GM19351 (cell line): ENCODE measurements at regions not wholly inside any gene's neighbourhood (a gene's known extent, or its start where the extent isn't known, plus 50 kb on each side); places are given as distances from the start of the nearest gene placed in this dataset.
A peak's percentile ranks its signal among the peaks of the same experiment; 100 is the strongest.
"Not testable (repeated sequence)": the region's sequence is repeated elsewhere in the genome, so short reads cannot be mapped to it uniquely, and the experiment has no call there.

ENCODE experiments used
- ATAC-seq: cut with Tn5 transposase; IDR thresholded peaks from one replicate; pipeline ENCODE4 v1.9.1; 2021; ENCODE audit warnings: mild to moderate bottlenecking, moderate library complexity; ENCODE audit not compliant: unreplicated experiment

DNA sequence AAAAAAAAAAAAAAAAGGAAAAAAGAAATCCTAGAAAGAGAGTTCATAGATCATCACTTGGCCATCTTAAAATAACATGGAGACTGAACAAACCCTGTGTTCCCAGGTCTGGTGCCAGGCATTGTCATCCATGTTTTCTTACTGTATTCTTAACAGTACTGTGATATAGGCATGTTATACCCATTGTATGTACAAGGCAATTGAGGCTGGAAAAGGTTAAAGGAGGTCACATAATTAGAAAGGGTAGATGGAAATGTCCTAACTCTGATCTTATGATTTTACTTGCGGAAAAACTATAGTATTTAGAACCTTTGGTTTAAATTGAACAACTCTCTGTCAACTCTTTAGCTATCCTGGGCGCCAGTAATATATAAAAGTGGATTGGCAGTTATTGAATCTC is 478.2 kb upstream of the RGS6 start:
- ATAC-seq, result no peak

DNA sequence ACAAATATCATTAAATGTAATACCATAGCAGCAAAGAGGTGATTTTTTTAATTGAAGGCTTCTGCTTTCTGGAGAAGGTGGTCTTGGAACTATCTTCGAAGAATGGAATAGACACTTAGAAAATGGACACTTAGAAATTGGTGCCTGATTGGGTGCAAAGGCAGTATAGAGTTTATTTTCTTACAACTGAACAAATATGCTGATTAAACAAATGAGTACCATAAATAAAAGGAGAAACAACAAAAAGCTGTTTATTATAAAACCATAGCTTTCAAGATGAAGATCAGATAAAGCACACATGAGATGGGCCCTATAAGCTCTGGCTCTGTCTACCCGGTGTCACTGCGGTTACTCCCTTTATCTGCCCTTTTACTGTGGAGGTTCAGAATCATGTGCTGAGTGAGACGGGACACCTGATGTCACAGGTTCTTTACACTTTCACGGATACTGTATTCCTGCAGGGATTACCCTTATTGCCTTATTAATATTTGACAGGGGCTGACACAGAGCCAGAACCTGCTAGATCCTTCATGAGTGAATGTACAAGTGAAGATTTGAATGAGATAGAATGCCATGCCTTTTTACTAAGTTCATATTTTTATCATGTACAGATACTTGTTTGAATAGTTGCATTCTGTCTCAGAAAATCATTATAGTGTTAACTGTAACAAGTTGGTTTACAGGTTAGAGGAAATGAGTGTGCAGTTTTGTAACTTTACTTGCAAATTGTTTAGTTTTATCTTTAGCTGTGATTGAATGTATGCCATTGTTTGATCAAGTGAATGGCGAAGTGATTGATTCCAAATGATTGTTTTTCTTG is 477.5 kb upstream of the RGS6 start:
- no peak for ATAC-seq

DNA sequence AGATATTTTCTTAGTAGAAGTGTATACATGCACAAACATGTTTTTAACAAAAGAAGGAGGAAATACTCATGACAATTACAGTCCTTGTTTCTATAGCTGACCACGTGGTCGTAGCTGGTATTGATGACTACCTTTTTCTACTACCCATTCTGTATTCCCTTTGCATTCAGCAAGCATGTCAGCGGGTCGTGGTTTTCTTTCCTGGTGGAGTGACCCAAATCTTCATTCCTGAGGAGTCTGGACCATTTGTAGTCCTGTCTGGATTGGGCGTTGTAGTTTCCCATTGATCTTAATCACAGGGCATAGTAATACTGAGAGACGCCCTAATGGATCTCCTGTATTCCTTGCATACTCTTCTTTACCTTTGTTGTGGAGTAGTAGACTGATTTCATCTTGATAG is 472.1 kb upstream of the RGS6 start:
- ATAC-seq, result no peak

DNA sequence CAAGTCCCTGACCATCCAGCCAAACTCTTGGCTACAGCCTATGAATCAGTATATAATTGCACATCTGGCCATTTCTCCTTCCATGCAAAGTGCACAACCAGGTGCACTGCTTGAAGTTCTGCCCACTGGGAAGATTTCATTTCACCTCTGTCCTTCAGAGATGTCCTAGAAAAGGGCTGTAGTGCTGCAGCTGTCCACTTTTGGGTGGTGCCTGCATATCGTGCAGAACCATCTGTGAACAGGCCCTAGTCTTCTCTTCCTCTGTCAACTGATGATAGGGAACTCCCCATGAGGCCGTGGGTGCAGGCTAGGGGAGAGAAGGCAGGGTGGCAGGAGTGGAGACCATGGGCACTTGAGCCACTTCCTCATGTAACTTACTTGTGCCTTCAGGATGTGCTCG is 470.6 kb upstream of the RGS6 start:
- not testable (repeated sequence) for ATAC-seq

DNA sequence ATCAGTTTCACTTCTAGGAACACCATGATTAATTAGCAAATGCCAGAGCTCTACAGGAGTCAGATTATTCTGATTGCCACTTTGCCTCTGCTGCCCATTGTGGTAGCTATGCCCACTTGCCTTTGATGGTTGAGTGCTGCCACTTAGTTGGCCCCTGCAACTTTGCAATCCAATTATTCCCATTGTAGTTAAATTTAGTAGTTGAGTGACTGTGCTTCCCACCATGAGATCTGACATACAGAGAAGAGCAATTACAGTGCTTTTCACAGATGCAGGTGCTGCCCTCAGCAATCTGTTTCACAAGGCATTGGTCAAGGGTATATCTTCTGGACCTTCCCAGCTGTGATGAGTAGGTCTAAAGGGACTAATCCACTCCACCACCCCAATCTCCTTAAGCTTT is 468.4 kb upstream of the RGS6 start:
- ATAC-seq, result no peak

DNA sequence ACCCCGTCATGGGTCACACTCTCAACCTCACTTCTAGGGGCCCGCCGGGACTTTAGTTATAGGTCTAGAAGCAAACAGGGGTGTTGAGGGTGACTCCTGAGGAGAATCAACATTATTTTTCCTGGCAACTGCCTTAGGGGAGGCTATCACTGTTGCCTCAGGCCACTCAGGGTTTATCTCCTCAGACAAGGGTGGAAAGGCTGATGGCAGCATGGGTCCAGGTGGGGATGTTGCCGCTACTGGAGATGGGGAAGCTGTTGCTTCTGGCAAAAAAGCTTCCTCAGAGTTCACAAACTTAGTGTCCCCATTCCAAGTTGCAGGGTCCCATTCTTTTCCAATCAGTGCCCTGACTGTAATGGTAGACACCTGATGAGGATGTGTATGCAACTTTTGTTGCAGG is 467.4 kb upstream of the RGS6 start:
- ATAC-seq, result no peak

DNA sequence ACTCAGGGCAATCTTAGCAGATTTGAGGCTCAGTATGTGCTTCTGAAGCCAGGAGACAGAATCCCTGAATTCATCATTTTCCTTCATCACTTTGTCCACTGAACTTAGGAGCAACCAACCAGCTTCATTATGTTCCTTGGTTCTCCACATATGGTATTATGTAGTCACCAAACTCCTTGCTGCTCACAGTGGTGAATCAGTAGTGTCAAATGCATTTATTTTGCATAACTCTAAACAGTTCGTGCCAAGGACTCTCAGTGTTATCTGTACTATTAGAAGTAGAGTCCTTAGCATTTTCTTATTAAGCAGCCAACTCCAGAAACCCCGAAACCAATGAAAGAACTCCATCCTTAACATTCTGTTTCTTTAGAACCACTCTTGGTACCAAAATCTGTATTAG is 466.9 kb upstream of the RGS6 start:
- ATAC-seq, result no peak

DNA sequence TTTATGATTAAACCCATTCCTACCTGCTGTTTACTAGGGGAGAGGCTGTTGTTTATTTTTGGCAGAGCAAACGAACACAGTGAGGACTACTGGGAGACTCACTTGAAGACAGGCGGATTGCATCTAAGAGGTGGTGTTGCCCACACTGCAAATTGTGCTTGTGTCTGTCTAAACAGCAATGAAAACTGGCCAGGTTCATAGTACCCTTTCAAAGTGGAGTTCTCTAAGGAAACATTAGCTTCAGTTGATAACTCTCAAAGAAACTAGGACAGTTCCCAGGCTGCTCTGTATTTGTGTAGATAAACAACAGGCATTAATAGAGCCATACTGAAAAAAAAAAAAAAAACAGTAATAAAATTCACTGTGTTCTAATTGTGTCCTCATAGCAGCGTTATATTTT is 466.0 kb upstream of the RGS6 start:
- no peak for ATAC-seq

DNA sequence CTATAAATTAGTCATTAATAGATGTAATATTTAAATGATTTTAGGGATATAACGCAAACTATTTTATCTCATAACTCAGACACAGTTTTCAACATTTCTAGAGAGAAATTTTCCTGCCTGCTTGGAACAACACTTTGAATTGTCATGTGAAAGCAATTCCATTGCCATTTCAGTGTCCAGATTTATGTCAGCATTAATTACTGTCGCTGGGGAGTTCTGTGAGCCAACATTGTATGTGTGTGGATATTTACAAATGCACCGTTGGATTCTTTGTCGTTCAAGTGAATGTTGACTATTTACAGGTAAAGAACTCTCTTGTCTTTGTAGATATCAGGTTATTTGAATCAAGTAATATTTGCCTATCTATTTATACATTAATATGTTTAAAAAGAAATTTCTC is 465.3 kb upstream of the RGS6 start:
- no peak for ATAC-seq

DNA sequence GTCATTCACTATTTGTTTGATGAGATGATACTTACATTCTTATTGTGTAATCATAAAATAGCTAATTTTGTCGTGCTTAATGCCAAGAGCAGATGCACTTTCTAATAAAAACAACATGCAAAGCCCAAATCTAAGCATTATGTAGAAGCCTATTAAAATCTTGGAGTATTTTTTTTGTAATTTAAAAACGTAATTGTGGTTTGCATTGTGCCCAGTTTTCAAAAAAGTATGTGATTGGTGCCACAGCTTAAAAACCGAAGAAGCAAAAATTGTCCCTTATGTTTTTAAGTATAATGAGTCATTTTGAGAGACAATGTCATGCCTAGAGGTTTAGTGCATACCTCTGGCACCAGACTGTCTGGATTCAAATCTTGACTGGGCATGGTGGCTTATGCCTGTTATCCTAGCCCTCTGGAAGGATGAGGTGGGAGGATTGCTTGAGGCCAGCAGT is 464.8 kb upstream of the RGS6 start:
- no peak for ATAC-seq

DNA sequence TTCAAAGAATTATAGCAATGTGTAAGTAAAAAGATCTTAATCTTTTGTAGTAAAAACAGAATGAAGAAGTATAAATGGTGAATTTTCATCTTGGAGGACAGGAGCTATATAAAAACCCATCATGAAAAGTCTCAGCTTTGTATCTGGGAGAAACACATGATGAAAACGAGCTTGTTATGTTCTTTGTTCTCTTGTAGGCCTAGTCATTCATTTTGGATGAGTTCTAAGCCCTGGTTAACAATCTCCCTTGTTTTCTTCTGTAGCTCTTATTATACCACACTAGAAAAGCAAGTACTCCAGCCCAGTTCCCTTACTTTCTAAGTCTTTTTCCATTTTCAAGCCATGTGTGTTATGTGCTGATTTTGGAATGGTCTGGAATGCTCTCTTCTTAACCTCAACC is 463.5 kb upstream of the RGS6 start:
- no peak for ATAC-seq

DNA sequence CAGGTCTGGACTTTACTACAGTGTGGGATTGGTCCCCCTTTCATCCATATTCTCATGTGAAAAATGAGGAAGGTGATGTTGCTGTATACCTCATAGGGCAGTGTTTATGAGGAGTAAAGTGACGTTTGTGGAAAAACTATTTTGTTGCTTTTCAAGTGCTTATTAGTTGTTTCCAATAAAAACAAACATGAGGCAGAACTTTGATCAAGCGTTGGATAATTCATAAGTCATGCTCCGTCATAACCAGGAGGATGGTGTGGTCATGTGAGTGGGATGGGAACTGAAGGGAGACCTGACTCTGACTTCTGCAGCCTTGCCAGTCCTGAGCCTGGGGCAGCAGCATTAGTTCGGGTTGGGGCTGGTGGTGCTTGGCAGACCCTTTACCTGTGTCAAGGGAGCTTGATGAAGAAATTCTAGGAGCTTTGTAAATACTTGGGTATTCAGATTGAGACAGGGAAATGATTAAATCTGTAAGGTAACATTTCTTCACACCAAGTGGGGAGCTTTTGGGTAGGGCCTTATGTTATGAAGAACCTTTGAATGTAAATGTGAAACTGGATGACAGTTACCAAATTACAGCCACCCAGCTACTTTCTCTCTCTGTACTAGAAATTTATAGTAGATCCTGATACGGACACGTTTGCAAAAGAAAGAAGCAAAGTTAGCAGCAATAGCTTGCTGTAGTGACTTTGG is 462.4 kb upstream of the RGS6 start:
- ATAC-seq, result no peak

DNA sequence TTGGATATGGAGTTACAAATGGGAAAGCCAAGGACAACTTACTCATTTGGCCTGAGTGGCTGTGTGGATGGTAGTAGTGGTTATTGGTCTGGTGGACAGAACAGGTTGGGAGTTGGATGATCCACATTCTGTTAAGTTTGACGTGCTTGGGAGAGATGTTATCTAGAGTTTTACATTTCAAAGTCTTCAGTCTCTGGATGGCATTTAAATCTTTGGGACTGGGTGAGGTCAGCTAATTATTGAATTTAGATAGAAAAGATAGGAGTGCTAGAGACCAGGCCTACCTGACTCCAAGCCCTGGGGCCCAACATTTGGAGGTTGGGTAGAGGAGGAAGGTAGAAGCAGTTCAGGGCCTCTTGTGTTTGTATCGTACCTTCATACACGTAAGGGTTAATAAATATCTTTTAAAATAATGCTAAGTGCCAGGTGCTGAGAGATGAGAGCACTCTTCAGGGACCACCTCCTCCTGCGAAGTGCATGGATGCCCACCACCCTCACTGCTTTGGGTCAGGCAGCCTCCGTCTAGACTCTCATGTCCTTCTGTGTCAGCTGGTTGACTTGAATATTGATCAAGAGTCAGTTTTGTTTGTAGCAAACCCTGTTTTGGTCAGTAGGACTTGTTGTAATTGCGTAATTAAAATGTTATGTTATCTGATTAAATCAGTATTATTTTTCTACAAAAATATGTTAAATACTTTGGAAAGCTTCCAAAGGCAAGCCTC is 460.4 kb upstream of the RGS6 start:
- no peak for ATAC-seq

DNA sequence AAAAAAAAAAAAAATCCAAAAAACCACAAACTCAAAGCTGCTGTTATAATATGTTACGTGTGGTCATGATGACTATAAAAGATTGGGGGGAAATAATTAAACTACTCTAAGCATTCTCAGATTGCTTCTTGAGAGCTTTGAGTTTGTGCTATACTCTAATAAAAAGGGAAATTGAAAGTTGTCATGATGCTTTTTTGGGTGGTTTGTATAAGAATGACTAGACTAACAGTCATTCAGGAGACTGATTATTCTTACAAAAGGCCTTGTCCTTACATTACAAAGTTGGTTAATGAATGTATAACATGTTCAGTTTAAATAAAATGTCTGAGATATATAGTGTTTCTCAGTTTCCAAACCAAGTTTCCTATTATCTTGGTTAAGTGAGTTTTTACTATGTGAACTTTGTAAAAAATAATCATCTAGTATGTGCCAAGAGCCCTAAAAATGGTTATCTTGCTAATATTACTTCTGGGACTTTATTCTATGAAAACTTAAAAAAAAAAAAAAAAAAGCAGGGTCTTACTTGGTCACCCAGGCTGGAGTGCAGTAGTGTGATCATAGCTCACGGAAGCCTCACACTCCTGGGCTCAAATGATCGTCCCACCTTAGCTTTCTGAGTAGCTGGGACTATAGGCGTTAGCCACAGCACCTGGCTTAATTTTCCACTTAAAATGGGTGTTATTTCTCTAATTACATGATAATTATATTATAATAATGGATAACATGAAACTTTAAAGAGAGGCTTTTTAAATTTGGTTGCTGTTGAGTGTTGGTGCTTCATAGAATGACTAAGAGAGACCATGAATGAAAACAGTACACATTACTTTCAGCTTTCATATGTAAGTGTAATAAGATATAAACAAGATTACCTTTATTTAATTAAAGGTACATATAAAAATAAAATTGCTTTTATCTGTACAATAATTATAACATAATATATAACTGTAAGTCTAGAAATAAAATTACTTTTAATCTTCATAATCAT is 459.6 kb upstream of the RGS6 start:
- peak; percentile 58 for ATAC-seq

DNA sequence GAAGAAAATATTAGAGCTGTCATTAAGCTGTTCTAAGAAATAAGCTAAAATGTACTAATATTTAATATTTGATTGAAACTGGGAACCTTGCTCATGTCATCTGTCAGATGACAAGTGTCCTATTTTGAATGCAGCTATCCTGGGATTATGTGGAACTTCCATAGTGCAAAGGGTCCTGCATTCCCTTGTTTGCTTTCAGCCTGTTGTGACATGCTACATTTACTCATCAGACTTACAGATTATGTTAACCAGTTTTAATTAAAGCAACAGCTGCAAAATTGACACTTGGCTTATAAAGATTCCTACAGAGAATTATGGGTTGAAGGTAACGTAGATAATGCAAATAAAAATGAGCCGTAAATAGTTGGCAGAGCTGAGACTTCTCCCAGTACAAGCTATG is 458.4 kb upstream of the RGS6 start:
- no peak for ATAC-seq

DNA sequence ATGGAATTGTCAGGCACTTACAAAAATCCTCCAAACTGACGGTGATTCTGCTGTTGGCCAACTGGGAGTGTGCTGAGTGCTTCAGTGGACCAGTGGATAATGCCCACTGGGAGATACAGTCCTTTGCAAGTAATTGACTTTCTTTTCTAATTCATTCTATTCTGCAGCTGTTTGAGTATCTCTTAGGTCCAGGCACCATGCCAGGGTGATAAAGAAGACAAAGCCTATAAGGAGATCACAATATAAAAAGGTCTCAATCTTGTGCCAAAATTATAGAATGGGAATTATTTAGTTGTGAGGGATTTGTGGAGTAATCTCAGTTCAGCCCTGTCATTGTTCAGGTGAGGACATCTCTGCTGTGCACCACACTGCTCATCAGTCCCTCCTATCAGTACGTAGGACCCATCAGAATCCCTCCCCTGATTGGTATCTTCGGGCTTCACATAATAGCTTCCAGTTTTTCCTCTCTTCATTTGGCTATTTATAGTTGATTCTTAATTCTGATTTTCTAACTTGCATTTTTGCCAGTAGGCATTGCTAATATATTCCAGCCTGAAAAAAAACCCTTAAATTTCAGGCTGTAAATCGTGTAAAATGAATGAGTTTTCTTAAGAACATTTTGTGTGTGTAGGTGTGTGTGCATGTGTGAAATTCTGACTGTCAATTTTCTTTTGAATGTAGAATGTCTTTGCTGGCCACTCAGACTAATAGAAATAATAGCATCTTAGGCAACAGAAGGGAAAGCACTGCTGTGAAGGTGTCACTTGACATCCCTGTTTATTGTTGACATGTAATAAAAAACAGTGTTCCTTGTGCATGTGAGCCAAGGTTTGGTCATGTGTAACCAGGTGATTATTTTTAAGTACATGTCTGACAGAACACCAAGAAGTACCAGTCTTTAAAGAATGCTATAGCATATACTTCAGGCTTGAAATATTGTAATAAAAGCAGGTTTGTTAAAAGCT is 457.6 kb upstream of the RGS6 start:
- no peak for ATAC-seq

DNA sequence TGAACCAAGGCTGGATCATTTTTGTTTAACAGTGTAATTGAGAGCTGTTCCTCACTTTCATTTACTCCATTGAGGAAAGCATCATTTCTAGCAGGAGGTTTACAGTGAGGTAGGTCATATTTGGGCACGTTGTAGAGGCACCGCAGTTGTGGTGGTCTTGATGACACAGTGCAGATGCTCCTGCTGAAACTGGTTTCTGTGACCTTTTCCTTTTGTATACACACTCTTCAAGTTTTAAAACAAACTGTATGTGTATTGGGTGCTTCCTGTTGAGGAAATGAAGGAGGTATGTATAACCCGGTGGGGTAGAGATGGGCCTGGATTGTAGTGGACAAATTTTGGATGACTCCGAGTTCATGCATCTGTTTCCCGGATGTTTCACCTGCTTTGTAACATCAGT is 456.3 kb upstream of the RGS6 start:
- ATAC-seq, result no peak

DNA sequence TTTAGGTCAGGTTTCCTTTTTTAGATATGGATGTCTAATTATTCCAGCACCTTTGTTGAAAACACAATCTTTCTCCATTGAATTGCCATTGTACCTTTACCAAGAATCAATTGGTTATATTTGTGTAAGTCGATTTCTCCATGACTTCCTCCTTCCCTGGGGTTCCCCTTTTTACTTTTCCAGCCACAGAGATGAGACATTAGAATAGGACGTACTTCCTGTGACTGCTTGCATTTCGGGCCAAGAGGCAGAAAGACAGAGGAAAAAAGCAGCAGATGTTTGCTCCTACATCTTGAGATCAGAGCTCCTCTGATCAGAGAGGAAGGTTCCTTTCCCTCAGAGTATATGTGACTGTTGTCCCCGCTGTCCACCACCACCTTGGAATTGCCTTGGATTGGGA is 453.7 kb upstream of the RGS6 start:
- no peak for ATAC-seq

DNA sequence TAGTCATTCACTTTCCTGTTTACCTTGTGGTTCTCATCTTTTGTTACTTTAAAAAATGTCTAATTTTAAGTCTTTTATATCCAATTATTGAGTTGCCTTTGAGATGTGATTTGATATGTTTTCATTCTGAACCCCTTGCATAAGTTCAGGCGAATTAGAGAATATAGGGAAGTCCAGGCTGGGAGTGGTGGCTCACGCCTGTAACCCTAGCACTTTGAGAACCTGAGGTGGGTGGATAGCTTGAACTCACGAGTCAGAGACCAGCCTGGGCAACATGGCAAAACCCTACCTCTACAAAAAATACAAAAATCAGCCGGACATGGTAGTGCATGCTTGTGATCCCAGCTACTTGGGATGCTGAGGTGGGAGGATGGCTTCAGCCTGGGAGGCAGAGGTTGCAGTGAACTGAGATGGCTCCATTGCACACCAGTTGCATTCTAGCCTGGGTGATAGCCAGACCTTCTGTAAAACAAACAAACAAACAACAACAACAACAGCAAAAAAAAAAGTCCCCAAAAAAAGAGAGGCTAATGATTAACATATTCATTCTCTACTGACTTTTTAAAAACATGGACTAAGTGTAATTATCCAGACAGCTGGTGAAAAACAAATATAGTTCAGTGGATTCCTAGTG is 451.1 kb upstream of the RGS6 start:
- ATAC-seq, result no peak
